Liver (tissue), 3 donors: ENCODE measurements at regions not wholly inside any gene's neighbourhood (a gene's known extent, or its start where the extent isn't known, plus 50 kb on each side); places are given as distances from the start of the nearest gene placed in this dataset.

ENCODE experiments used
- ATF3 ChIP-seq: IDR thresholded peaks from 2 replicates; pipeline ENCODE4 v1.6.1; 2016; ENCODE audit warnings: antibody characterized with exemption
- FOXA1 ChIP-seq: IDR thresholded peaks from 2 replicates; pipeline ENCODE4 v1.6.1; 2016; ENCODE audit warnings: antibody characterized with exemption
- JUND ChIP-seq, 2 donors: IDR thresholded peaks; 2 replicates each; pipeline ENCODE4 v1.6.1; 2016; ENCODE audit warnings: antibody characterized with exemption in 2 of 2
- RAD21 ChIP-seq, 2 donors: IDR thresholded peaks; 2 replicates each; pipeline ENCODE4 v1.6.1; 2016; ENCODE audit warnings: antibody characterized with exemption in 2 of 2, mild to moderate bottlenecking in 2 of 2
- SP1 ChIP-seq: IDR thresholded peaks from 2 replicates; pipeline ENCODE4 v1.6.1; 2018; ENCODE audit warnings: antibody characterized with exemption, mild to moderate bottlenecking
- TAF1 ChIP-seq: conservative IDR thresholded peaks from 2 replicates; pipeline ENCODE4 v1.6.1; 2016; ENCODE audit warnings: antibody characterized with exemption, mild to moderate bottlenecking
- YY1 ChIP-seq: IDR thresholded peaks from 2 replicates; pipeline ENCODE4 v1.6.1; 2016; ENCODE audit warnings: antibody characterized with exemption, mild to moderate bottlenecking
- TF ChIP-seq, protein P1 (sequence below): IDR thresholded peaks from 2 replicates; pipeline ENCODE4 v1.6.1; 2016; ENCODE audit warnings: antibody characterized with exemption, mild to moderate bottlenecking
- TF ChIP-seq, protein P2 (sequence below): fragments of 150-350 bp; IDR thresholded peaks from 2 replicates; pipeline ENCODE4 v1.5.1; 2017; ENCODE audit warnings: improper control_type of control experiment, low read depth, low read length; ENCODE audit not compliant: missing input control
- donor health status: healthy.
- donor health status: healthy.

GRCh38 chr13:77448689-77449088 lies 86.8 kb upstream of the SCEL start:
- TF ChIP-seq TAF1 (no peak), RAD21 (IDR thresholded peaks at IDR 0.05) (no peak), ATF3 (no peak), FOXA1 (no peak), SP1 (no peak), YY1 (no peak), JUND (IDR thresholded peaks at IDR 0.05) (no peak)
- TF ChIP-seq, protein P1, sequence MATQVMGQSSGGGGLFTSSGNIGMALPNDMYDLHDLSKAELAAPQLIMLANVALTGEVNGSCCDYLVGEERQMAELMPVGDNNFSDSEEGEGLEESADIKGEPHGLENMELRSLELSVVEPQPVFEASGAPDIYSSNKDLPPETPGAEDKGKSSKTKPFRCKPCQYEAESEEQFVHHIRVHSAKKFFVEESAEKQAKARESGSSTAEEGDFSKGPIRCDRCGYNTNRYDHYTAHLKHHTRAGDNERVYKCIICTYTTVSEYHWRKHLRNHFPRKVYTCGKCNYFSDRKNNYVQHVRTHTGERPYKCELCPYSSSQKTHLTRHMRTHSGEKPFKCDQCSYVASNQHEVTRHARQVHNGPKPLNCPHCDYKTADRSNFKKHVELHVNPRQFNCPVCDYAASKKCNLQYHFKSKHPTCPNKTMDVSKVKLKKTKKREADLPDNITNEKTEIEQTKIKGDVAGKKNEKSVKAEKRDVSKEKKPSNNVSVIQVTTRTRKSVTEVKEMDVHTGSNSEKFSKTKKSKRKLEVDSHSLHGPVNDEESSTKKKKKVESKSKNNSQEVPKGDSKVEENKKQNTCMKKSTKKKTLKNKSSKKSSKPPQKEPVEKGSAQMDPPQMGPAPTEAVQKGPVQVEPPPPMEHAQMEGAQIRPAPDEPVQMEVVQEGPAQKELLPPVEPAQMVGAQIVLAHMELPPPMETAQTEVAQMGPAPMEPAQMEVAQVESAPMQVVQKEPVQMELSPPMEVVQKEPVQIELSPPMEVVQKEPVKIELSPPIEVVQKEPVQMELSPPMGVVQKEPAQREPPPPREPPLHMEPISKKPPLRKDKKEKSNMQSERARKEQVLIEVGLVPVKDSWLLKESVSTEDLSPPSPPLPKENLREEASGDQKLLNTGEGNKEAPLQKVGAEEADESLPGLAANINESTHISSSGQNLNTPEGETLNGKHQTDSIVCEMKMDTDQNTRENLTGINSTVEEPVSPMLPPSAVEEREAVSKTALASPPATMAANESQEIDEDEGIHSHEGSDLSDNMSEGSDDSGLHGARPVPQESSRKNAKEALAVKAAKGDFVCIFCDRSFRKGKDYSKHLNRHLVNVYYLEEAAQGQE = no peak
- TF ChIP-seq, protein P2, sequence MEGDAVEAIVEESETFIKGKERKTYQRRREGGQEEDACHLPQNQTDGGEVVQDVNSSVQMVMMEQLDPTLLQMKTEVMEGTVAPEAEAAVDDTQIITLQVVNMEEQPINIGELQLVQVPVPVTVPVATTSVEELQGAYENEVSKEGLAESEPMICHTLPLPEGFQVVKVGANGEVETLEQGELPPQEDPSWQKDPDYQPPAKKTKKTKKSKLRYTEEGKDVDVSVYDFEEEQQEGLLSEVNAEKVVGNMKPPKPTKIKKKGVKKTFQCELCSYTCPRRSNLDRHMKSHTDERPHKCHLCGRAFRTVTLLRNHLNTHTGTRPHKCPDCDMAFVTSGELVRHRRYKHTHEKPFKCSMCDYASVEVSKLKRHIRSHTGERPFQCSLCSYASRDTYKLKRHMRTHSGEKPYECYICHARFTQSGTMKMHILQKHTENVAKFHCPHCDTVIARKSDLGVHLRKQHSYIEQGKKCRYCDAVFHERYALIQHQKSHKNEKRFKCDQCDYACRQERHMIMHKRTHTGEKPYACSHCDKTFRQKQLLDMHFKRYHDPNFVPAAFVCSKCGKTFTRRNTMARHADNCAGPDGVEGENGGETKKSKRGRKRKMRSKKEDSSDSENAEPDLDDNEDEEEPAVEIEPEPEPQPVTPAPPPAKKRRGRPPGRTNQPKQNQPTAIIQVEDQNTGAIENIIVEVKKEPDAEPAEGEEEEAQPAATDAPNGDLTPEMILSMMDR = no peak
